HAP-1 (cell line): ENCODE measurements at regions not wholly inside any gene's neighbourhood (a gene's known extent, or its start where the extent isn't known, plus 50 kb on each side); places are given as distances from the start of the nearest gene placed in this dataset.
"Not testable (repeated sequence)": the region's sequence is repeated elsewhere in the genome, so short reads cannot be mapped to it uniquely, and the experiment has no call there.

ENCODE experiments used
- DNase-seq, 2 experiments: peaks; one replicate each; pipeline ENCODE4 v3.0.0-alpha.2; 2016 to 2020; ENCODE audit warnings: low spot score in 2 of 2
- H3K27me3 ChIP-seq: fragments of 250-450 bp; sonication (Bioruptor Pico); 2 replicates; pipeline ENCODE4 v1.5.1; 2020; ENCODE audit warnings: low read depth, mild to moderate bottlenecking, moderate library complexity
- H3K36me3 ChIP-seq: fragments of 250-450 bp; sonication (Bioruptor Pico); replicated peaks from 2 replicates; pipeline ENCODE4 v1.5.1; 2020; ENCODE audit warnings: mild to moderate bottlenecking
- H3K4me1 ChIP-seq: fragments of 250-450 bp; sonication (Bioruptor Pico); 2 replicates; pipeline ENCODE4 v1.5.1; 2020; ENCODE audit warnings: mild to moderate bottlenecking
- H3K4me3 ChIP-seq: fragments of 250-450 bp; sonication (Bioruptor Pico); 2 replicates; pipeline ENCODE4 v1.5.1; 2020; ENCODE audit warnings: mild to moderate bottlenecking, moderate library complexity
- H3K9me3 ChIP-seq: fragments of 250-450 bp; sonication (Bioruptor Pico); 2 replicates; pipeline ENCODE4 v1.5.1; 2020; ENCODE audit warnings: mild to moderate bottlenecking, moderate library complexity
- in situ Hi-C: fragments of 300-500 bp; cut with MboI; formaldehyde crosslinking; loops from 3 replicates; pipeline ENCODE4 v1.14.3; 2020; ENCODE audit warnings: low sequenced_read_pairs, inconsistent platforms, mixed read lengths

- Histone ChIP-seq H3K4me3 (no peak overlapping the region), H3K9me3 (no peaks in the 10 kb centered on the region), H3K4me1 (no peaks in the 10 kb centered on the region), H3K36me3 (no peaks in the 10 kb centered on the region), H3K27me3 (no peaks in the 10 kb centered on the region)
- in situ Hi-C loops, result no loop called here
- DNase-seq, result no peak
Measured at GRCh38 chr6:144392536-144392935, 107.4 kb downstream of the UTRN start.

DNA sequence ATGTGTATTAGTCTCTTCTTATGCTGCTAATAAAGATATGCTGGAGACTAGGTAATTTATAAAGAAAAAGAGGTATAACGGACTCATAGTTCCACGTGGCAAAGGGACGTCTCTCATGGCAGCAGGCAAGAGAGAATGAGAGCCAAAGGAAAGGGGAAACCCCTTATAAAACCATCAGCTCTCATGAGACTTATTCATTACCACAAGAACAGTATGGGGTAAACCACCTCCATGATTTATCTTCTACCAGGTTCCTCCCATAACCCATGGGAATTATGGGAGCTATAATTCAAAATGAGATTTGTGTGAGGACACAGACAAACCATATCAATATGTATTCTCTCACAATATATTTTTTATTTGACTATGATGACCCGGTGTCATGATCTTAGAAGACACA, 109.1 kb downstream of the UTRN start:
- Histone ChIP-seq H3K27me3 (no peaks in the 10 kb centered on the region), H3K9me3 (no peaks in the 10 kb centered on the region), H3K4me1 (no peaks in the 10 kb centered on the region), H3K36me3 (no peaks in the 10 kb centered on the region), H3K4me3 (no peak overlapping the region)
- DNase-seq, result no peak
- in situ Hi-C loops, result no loop called here

- Histone ChIP-seq H3K4me1 (no peaks in the 10 kb centered on the region), H3K4me3 (no peak overlapping the region), H3K36me3 (no peaks in the 10 kb centered on the region), H3K9me3 (no peaks in the 10 kb centered on the region), H3K27me3 (no peaks in the 10 kb centered on the region)
- no peak for DNase-seq
- in situ Hi-C loops, result no loop called here
Measured at GRCh38 chr6:144395014-144395413, 109.9 kb downstream of the UTRN start.

DNA sequence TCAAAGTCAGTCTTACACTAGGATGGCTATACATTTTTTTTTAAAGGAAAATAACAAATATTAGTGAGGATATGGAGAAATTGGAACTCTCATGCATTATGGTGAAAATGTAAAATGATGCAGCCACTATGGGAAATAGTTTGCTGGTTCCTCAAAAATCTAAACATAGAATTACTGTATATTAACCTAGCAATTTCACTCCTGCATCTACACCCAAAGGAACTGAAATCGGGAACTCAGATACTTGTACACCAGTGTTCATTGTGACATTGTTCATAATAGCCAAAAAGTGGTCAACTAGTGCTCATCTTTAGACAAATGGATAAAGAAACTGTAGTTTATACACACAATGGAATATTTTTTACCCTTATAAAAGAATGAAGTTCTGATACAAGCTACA, 110.7 kb downstream of the UTRN start:
- Histone ChIP-seq H3K4me3 (no peak overlapping the region), H3K9me3 (no peaks in the 10 kb centered on the region), H3K4me1 (no peaks in the 10 kb centered on the region), H3K27me3 (no peaks in the 10 kb centered on the region), H3K36me3 (no peaks in the 10 kb centered on the region)
- in situ Hi-C loops, result no loop called here
- no peak for DNase-seq

DNA sequence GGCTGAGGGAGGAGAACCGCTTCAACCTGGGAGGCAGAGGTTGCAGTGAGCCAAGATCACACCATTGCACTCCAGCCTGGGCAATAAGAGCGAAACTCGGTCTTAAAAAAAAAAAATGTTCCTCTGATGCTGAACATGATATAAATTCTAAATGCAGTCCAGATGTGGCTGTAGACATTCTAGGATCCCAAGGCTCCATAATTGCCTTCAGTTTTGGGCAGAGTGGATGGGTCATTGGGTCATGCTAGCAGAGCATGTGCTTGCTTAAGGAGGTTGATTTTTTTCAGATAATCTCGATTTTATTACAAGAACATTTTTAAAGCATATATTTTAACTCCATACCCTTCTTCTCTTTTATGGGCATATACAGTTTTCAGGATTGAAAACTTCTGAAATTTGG, 112.0 kb downstream of the UTRN start:
- Histone ChIP-seq H3K27me3 (no peaks in the 10 kb centered on the region), H3K4me1 (no peaks in the 10 kb centered on the region), H3K36me3 (no peaks in the 10 kb centered on the region), H3K9me3 (no peaks in the 10 kb centered on the region), H3K4me3 (no peak overlapping the region)
- in situ Hi-C loops, result no loop called here
- no peak for DNase-seq

GRCh38 chr6:144400321-144400720, 115.2 kb downstream of the UTRN start:
- Histone ChIP-seq H3K9me3 (no peaks in the 10 kb centered on the region), H3K4me1 (no peaks in the 10 kb centered on the region), H3K36me3 (no peaks in the 10 kb centered on the region), H3K27me3 (no peaks in the 10 kb centered on the region), H3K4me3 (no peak overlapping the region)
- in situ Hi-C loops, result no loop called here
- DNase-seq, result no peak

- Histone ChIP-seq H3K36me3 (no peaks in the 10 kb centered on the region), H3K27me3 (no peaks in the 10 kb centered on the region), H3K4me3 (no peak overlapping the region), H3K9me3 (no peaks in the 10 kb centered on the region), H3K4me1 (no peaks in the 10 kb centered on the region)
- DNase-seq, result no peak
- in situ Hi-C loops, result no loop called here
Measured at GRCh38 chr6:144401736-144402733, 116.9 kb downstream of the UTRN start.

GRCh38 chr6:144402750-144403149, 117.6 kb downstream of the UTRN start:
- no peak for DNase-seq
- H3K4me3 ChIP-seq, result no peak overlapping the region
- in situ Hi-C loops, result no loop called here
- H3K27me3 ChIP-seq, result no peaks in the 10 kb centered on the region
- H3K9me3 ChIP-seq, result no peaks in the 10 kb centered on the region
- H3K36me3 ChIP-seq, result no peaks in the 10 kb centered on the region
- H3K4me1 ChIP-seq, result no peaks in the 10 kb centered on the region

DNA sequence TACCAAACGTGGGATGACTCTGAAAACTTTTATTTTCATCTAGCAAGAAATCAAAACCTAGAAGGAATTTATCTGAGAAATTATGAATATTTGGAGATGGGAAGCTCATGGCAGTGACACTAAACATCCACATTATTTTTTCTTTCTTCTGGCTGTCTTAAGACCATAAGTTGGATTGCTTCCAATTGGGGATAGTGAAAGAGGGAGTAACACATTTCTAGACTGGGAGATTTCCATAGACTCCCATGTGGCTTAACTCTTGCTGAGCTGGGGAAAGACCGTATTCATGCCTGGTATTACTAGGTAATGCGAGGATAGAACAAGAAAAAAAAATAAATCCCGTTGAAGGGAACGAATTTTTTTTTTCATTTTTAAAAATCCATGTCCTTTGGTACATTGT, 120.0 kb downstream of the UTRN start:
- H3K9me3 ChIP-seq, result no peaks in the 10 kb centered on the region
- H3K36me3 ChIP-seq, result no peaks in the 10 kb centered on the region
- in situ Hi-C loops, result no loop called here
- H3K27me3 ChIP-seq, result no peaks in the 10 kb centered on the region
- no peak for DNase-seq
- H3K4me3 ChIP-seq, result no peak overlapping the region
- no peaks in the 10 kb centered on the region for H3K4me1 ChIP-seq

DNA sequence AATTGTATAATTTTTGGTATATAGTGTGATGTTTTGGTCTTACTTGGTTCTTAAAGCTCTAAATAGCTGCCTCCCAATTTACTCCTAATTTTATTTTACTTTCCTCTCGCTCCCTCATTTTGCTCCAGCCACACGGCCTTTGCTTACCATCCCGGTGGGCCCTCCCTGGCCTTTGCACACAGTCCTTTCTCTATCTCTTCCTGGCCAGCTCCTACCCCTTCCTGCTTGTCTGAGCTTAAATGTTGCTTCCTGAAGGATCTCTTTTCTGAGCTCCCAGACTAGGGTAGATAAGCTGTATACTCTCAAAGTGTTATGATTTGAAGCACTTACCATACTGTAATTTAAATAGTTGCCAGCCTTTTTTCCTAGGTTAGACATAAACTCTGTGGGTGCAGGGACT, 121.7 kb downstream of the UTRN start:
- DNase-seq, result no peak
- no peaks in the 10 kb centered on the region for H3K9me3 ChIP-seq
- H3K36me3 ChIP-seq, result no peaks in the 10 kb centered on the region
- no peak overlapping the region for H3K4me3 ChIP-seq
- H3K4me1 ChIP-seq, result no peaks in the 10 kb centered on the region
- H3K27me3 ChIP-seq, result no peaks in the 10 kb centered on the region
- in situ Hi-C loops, result no loop called here

DNA sequence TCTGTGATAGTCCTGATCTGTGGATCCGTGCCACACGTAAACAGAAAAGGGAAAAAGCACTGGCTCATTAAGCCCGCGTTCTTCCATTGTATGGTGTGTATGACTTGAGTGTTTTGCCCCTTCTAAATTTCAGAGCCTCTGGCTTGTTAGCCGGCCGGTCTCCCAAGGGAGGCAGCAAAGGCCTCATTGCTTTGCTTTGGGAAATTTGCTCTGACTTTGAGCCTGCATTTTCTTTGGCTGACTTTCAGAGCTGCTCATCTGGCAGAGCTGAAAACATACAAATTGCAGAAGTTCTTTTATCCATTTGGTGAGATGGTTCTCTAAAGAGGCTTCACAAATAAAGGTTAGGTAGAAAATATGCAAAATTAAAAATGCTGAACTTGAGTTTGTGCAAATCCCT, 123.0 kb downstream of the UTRN start:
- no peak for DNase-seq
- no peaks in the 10 kb centered on the region for H3K27me3 ChIP-seq
- H3K9me3 ChIP-seq, result no peaks in the 10 kb centered on the region
- no peaks in the 10 kb centered on the region for H3K36me3 ChIP-seq
- no peak overlapping the region for H3K4me3 ChIP-seq
- in situ Hi-C loops, result no loop called here
- no peaks in the 10 kb centered on the region for H3K4me1 ChIP-seq

DNA sequence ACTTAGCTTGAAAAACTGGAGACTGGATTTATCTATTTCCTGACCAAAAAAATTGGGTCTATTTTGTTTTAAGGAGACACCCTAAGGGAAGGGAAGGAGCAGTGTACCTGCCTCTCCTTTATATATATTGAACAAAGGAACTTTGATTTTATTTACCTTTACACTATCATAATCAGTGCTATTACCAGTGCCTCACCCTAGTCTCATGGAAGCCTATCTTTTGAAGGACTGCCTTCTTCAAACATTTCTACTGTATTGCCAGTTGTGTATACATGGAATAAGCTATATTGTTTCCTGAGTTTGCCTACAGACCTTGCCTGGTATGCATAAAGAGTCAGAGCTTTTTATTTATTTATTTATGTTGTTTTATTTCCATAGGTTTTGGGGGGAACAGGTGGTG, 124.9 kb downstream of the UTRN start:
- Histone ChIP-seq H3K36me3 (no peaks in the 10 kb centered on the region), H3K4me1 (no peaks in the 10 kb centered on the region)
- DNase-seq, result no peak

DNA sequence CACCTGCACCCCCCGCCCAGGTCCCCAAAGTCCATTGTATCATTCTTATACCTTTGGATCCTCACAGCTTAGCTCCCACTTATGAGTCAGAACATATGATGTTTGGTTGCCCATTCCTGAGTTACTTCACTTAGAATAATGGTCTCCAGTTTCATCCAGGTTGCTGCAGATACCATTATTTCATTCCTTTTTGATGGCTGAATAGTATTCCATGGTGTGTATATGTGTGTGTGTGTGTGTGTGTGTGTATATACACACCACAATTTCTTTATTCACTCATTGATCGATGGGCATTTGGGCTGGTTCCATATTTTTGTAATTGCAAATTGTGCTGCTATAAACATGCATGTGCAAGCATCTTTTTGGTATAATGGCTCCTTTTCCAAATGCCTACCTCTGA, 125.4 kb downstream of the UTRN start:
- H3K27me3 ChIP-seq, H3K4me3 ChIP-seq, H3K9me3 ChIP-seq, H3K4me1 ChIP-seq, H3K36me3 ChIP-seq, in situ Hi-C loops, DNase-seq: not testable (repeated sequence)

More for the DNA sequence above, 124.9 kb downstream of the UTRN start:
- Histone ChIP-seq H3K9me3 (no peaks in the 10 kb centered on the region), H3K27me3 (no peaks in the 10 kb centered on the region), H3K4me3 (no peak overlapping the region)
- in situ Hi-C loops, result no loop called here

GRCh38 chr6:144411531-144412165, 126.5 kb downstream of the UTRN start:
- no peaks in the 10 kb centered on the region for H3K4me1 ChIP-seq
- H3K9me3 ChIP-seq, result no peaks in the 10 kb centered on the region
- in situ Hi-C loops, result no loop called here
- no peaks in the 10 kb centered on the region for H3K27me3 ChIP-seq
- DNase-seq, result no peak
- no peak overlapping the region for H3K4me3 ChIP-seq
- no peaks in the 10 kb centered on the region for H3K36me3 ChIP-seq
